ENCODE measurements at regions not wholly inside any gene's neighbourhood (a gene's known extent, or its start where the extent isn't known, plus 50 kb on each side); places are given as distances from the start of the nearest gene placed in this dataset.

- no peak overlapping the region for H3K27ac ChIP-seq (ENCODE audit: low read length)
- H3K9me3 ChIP-seq (ENCODE audit: insufficient read depth, low read length) = no peaks in the 10 kb centered on the region
- no peaks in the 10 kb centered on the region for H3K36me3 ChIP-seq (replicated peaks; ENCODE audit: low read depth, low read length)
- H3K4me2 ChIP-seq (ENCODE audit: low read length) = no peak overlapping the region
- H2AFZ ChIP-seq (ENCODE audit: low read depth, low read length) = no peak overlapping the region
- no peak for TF ChIP-seq CTCF (IDR thresholded peaks at IDR 0.05; ENCODE audit: low read depth, low read length)
- TF ChIP-seq EZH2phosphoT487 (IDR thresholded peaks at IDR 0.05; ENCODE audit: low read depth) = no peak
- H3K4me3 ChIP-seq (ENCODE audit: low read length) = no peak overlapping the region
- no peaks in the 10 kb centered on the region for H3K79me2 ChIP-seq (ENCODE audit: low read length)
- no peak overlapping the region for H3K9ac ChIP-seq (ENCODE audit: low read length)
- no peaks in the 10 kb centered on the region for H4K20me1 ChIP-seq (ENCODE audit: insufficient read depth, low read length)
- H3K4me1 ChIP-seq (ENCODE audit: low read length) = no peaks in the 10 kb centered on the region
- H3K27me3 ChIP-seq (ENCODE audit: low read depth, low read length) = no peaks in the 10 kb centered on the region; the same call in 1 of the 2 replicates
Measured at GRCh38 chr20:10731190-10731965, 57.6 kb upstream of the JAG1 start.

GRCh38 chr20:10733122-10733521, 59.3 kb upstream of the JAG1 start:
- H4K20me1 ChIP-seq (ENCODE audit: insufficient read depth, low read length) = no peaks in the 10 kb centered on the region
- no peaks in the 10 kb centered on the region for H3K79me2 ChIP-seq (ENCODE audit: low read length)
- H2AFZ ChIP-seq (ENCODE audit: low read depth, low read length) = no peak overlapping the region
- H3K4me1 ChIP-seq (ENCODE audit: low read length) = no peaks in the 10 kb centered on the region
- TF ChIP-seq EZH2phosphoT487 (IDR thresholded peaks at IDR 0.05; ENCODE audit: low read depth) (no peak), CTCF (IDR thresholded peaks at IDR 0.05; ENCODE audit: low read depth, low read length) (no peak)
- H3K4me3 ChIP-seq (ENCODE audit: low read length) = no peak overlapping the region
- H3K27ac ChIP-seq (ENCODE audit: low read length) = no peak overlapping the region
- no peak overlapping the region for H3K4me2 ChIP-seq (ENCODE audit: low read length)
- no peaks in the 10 kb centered on the region for H3K36me3 ChIP-seq (replicated peaks; ENCODE audit: low read depth, low read length)
- H3K9me3 ChIP-seq (ENCODE audit: insufficient read depth, low read length) = no peaks in the 10 kb centered on the region
- H3K9ac ChIP-seq (ENCODE audit: low read length) = no peak overlapping the region
- H3K27me3 ChIP-seq (ENCODE audit: low read depth, low read length) = 0 out of 2 replicates have a peak, but pooled peaks cover under 1% of the 10 kb centered on the region

- H3K27me3 ChIP-seq (ENCODE audit: low read depth, low read length) = 0 out of 2 replicates have a peak, but pooled peaks cover 5% of the 10 kb centered on the region
- H3K36me3 ChIP-seq (replicated peaks; ENCODE audit: low read depth, low read length) = no peaks in the 10 kb centered on the region
- no peaks in the 10 kb centered on the region for H3K4me1 ChIP-seq (ENCODE audit: low read length)
- H3K27ac ChIP-seq (ENCODE audit: low read length) = no peak overlapping the region
- no peaks in the 10 kb centered on the region for H4K20me1 ChIP-seq (ENCODE audit: insufficient read depth, low read length)
- H3K79me2 ChIP-seq (ENCODE audit: low read length) = no peaks in the 10 kb centered on the region
- no peak overlapping the region for H2AFZ ChIP-seq (ENCODE audit: low read depth, low read length)
- H3K4me2 ChIP-seq (ENCODE audit: low read length) = no peak overlapping the region
- H3K4me3 ChIP-seq (ENCODE audit: low read length) = no peak overlapping the region
- H3K9ac ChIP-seq (ENCODE audit: low read length) = no peak overlapping the region
- H3K9me3 ChIP-seq (ENCODE audit: insufficient read depth, low read length) = no peaks in the 10 kb centered on the region
- TF ChIP-seq EZH2phosphoT487 (IDR thresholded peaks at IDR 0.05; ENCODE audit: low read depth) = no peak
- no peak for TF ChIP-seq CTCF (IDR thresholded peaks at IDR 0.05; ENCODE audit: low read depth, low read length)
Measured at GRCh38 chr20:10735195-10735949, 61.6 kb upstream of the JAG1 start.

- H2AFZ ChIP-seq (ENCODE audit: low read depth, low read length) = no peak overlapping the region
- no peaks in the 10 kb centered on the region for H3K36me3 ChIP-seq (replicated peaks; ENCODE audit: low read depth, low read length)
- 0 out of 2 replicates have a peak overlapping the region, but pooled peaks have one; percentile 8 for H3K4me2 ChIP-seq (ENCODE audit: low read length)
- TF ChIP-seq CTCF (IDR thresholded peaks at IDR 0.05; ENCODE audit: low read depth, low read length) = no peak
- no peak for TF ChIP-seq EZH2phosphoT487 (IDR thresholded peaks at IDR 0.05; ENCODE audit: low read depth)
- no peaks in the 10 kb centered on the region for H4K20me1 ChIP-seq (ENCODE audit: insufficient read depth, low read length)
- H3K9me3 ChIP-seq (ENCODE audit: insufficient read depth, low read length) = no peaks in the 10 kb centered on the region
- no peak overlapping the region for H3K9ac ChIP-seq (ENCODE audit: low read length)
- no peaks in the 10 kb centered on the region for H3K4me1 ChIP-seq (ENCODE audit: low read length)
- H3K79me2 ChIP-seq (ENCODE audit: low read length) = no peaks in the 10 kb centered on the region
- H3K4me3 ChIP-seq (ENCODE audit: low read length) = no peak overlapping the region
- no peak overlapping the region for H3K27ac ChIP-seq (ENCODE audit: low read length)
- H3K27me3 ChIP-seq (ENCODE audit: low read depth, low read length) = 0 out of 2 replicates have a peak, but pooled peaks cover 10% of the 10 kb centered on the region
Measured at GRCh38 chr20:10739134-10739533, 65.3 kb upstream of the JAG1 start.

Measured in OCI-LY3 (cell line).